Natural killer cell (primary cell): ENCODE measurements at regions not wholly inside any gene's neighbourhood (a gene's known extent, or its start where the extent isn't known, plus 50 kb on each side); places are given as distances from the start of the nearest gene placed in this dataset.

Experiments
- ATAC-seq, 3 donors: fragments of 150-1000 bp in 2 of 3; fragments of 200-7000 bp in 1 of 3; cut with Tn5 transposase; 1 replicate in 1 of 3; 2 replicates in 2 of 3; pipeline ENCODE4 v1.10.0; 2021; ENCODE audit warnings: mild to moderate bottlenecking in 2 of 3, moderate library complexity in 2 of 3
- DNase-seq, 2 donors: peaks; one replicate each; pipeline versions ENCODE4 v3.0.0 to v3.0.0-alpha.2; 2013 to 2021; ENCODE audit warnings: mixed read lengths in 1 of 2
- H3K27ac ChIP-seq: one replicate; pipeline ENCODE4 v1.5.1; 2013; ENCODE audit warnings: mild to moderate bottlenecking, low read length
- H3K27me3 ChIP-seq: one replicate; pipeline ENCODE4 v1.6.1; 2013; ENCODE audit warnings: low read length; ENCODE audit not compliant: control insufficient read depth, insufficient read depth
- H3K36me3 ChIP-seq: one replicate; pipeline ENCODE4 v1.6.1; 2013; ENCODE audit warnings: low read length; ENCODE audit not compliant: control insufficient read depth, insufficient read depth
- H3K4me1 ChIP-seq: one replicate; pipeline ENCODE4 v1.6.1; 2013; ENCODE audit warnings: low read length; ENCODE audit not compliant: control insufficient read depth, insufficient read depth
- H3K4me3 ChIP-seq: one replicate; pipeline ENCODE4 v1.5.1; 2013; ENCODE audit warnings: low read length
- H3K9me3 ChIP-seq: one replicate; pipeline ENCODE4 v1.6.1; 2013; ENCODE audit warnings: low read length; ENCODE audit not compliant: control insufficient read depth, insufficient read depth
- H3K27ac Mint-ChIP-seq, 2 donors: one replicate each; pipeline ENCODE4 v1.8.0; 2022; ENCODE audit warnings: mild to moderate bottlenecking in 2 of 2, mixed read lengths in 2 of 2, moderate library complexity in 1 of 2
- H3K27me3 Mint-ChIP-seq, 2 donors: one replicate each; pipeline ENCODE4 v1.8.0; 2022; ENCODE audit warnings: low read depth in 2 of 2, mixed read lengths in 2 of 2
- H3K36me3 Mint-ChIP-seq: one replicate; pipeline ENCODE4 v1.8.0; 2022; ENCODE audit warnings: mixed read lengths
- H3K4me1 Mint-ChIP-seq, 2 donors: one replicate each; pipeline ENCODE4 v1.8.0; 2022; ENCODE audit warnings: mixed read lengths in 2 of 2
- H3K4me3 Mint-ChIP-seq: one replicate; pipeline ENCODE4 v1.8.0; 2022; ENCODE audit warnings: mild to moderate bottlenecking, moderate library complexity, mixed read lengths
- H3K9me3 Mint-ChIP-seq, 2 donors: one replicate each; pipeline ENCODE4 v1.8.0; 2022; ENCODE audit warnings: mixed read lengths in 2 of 2
- CTCF ChIP-seq: fragments of 200-600 bp; IDR thresholded peaks from one replicate; pipeline ENCODE4 v1.8.0; 2022; ENCODE audit warnings: antibody characterized with exemption
- WGBS: methylation state at CpG from one replicate; pipeline ENCODE4 v1.1.7; 2013; ENCODE audit warnings: missing lambda C conversion rate; ENCODE audit not compliant: insufficient coverage; 5-methylcytosine and 5-hydroxymethylcytosine counted together
- intact Hi-C: fragments of 100-400 bp; cut with micrococcal nuclease; formaldehyde crosslinking; loops from one replicate; pipeline ENCODE4 v1.14.2; 2022

GRCh38 chr6:20008131-20008530 is 171.0 kb downstream of the ID4 start:
- no peaks in the 10 kb centered on the region for H3K36me3 Mint-ChIP-seq
- no peaks in the 10 kb centered on the region for H3K9me3 Mint-ChIP-seq
- peaks cover 17 to 65% of the 10 kb centered on the region in 2 donors for H3K27me3 Mint-ChIP-seq
- no peak for TF ChIP-seq CTCF
- no peaks in the 10 kb centered on the region for H3K4me1 Mint-ChIP-seq
- 42% methylated on average over 1 of the region's 1 CpG for WGBS
- H3K4me3 Mint-ChIP-seq: no peak overlapping the region
- Histone ChIP-seq H3K36me3 (no peaks in the 10 kb centered on the region), H3K4me1 (no peaks in the 10 kb centered on the region), H3K9me3 (no peaks in the 10 kb centered on the region), H3K27me3 (peaks cover 2% of the 10 kb centered on the region), H3K27ac (no peak overlapping the region), H3K4me3 (no peak overlapping the region)
- no peak for DNase-seq
- ATAC-seq: no peak
- intact Hi-C loops: no loop called here
- no peak overlapping the region for H3K27ac Mint-ChIP-seq

- Histone ChIP-seq H3K27me3 (peaks cover 2% of the 10 kb centered on the region), H3K36me3 (no peaks in the 10 kb centered on the region), H3K4me1 (no peaks in the 10 kb centered on the region), H3K9me3 (no peaks in the 10 kb centered on the region), H3K27ac (no peak overlapping the region), H3K4me3 (no peak overlapping the region)
- Mint-ChIP-seq H3K27ac (no peak overlapping the region), H3K27me3 (peaks cover 22 to 68% of the 10 kb centered on the region in 2 donors), H3K4me1 (no peaks in the 10 kb centered on the region), H3K36me3 (no peaks in the 10 kb centered on the region), H3K4me3 (no peak overlapping the region), H3K9me3 (no peaks in the 10 kb centered on the region)
- no peak for ATAC-seq
- intact Hi-C loops: no loop called here
- WGBS: 91% methylated on average over 13 of the region's 13 CpGs
- DNase-seq: no peak
- no peak for TF ChIP-seq CTCF
Measured at GRCh38 chr6:20013066-20013861, 176.1 kb downstream of the ID4 start.

GRCh38 chr6:20014508-20014907 is 177.3 kb downstream of the ID4 start:
- Histone ChIP-seq H3K27me3 (peaks cover 2% of the 10 kb centered on the region), H3K36me3 (no peaks in the 10 kb centered on the region), H3K4me3 (no peak overlapping the region), H3K9me3 (no peaks in the 10 kb centered on the region), H3K27ac (no peak overlapping the region), H3K4me1 (no peaks in the 10 kb centered on the region)
- no peak for TF ChIP-seq CTCF
- ATAC-seq (no peak), DNase-seq (no peak)
- no CpG with 5 or more reads among the region's 1 CpG for WGBS
- no peak overlapping the region for H3K4me3 Mint-ChIP-seq
- H3K36me3 Mint-ChIP-seq: no peaks in the 10 kb centered on the region
- H3K9me3 Mint-ChIP-seq: no peaks in the 10 kb centered on the region
- H3K27ac Mint-ChIP-seq: no peak overlapping the region
- peaks cover 26 to 69% of the 10 kb centered on the region in 2 donors for H3K27me3 Mint-ChIP-seq
- intact Hi-C loops: no loop called here
- H3K4me1 Mint-ChIP-seq: no peaks in the 10 kb centered on the region

GRCh38 chr6:20020526-20020925 is 183.4 kb downstream of the ID4 start:
- Mint-ChIP-seq H3K27ac (no peak overlapping the region), H3K9me3 (no peaks in the 10 kb centered on the region), H3K4me1 (peaks cover 26% of the 10 kb centered on the region in 2 donors), H3K27me3 (peaks cover 7 to 24% of the 10 kb centered on the region in 2 donors), H3K4me3 (no peak overlapping the region), H3K36me3 (no peaks in the 10 kb centered on the region)
- 100% methylated on average over 1 of the region's 1 CpG for WGBS
- Histone ChIP-seq H3K4me3 (no peak overlapping the region), H3K27ac (no peak overlapping the region), H3K9me3 (peaks cover 3% of the 10 kb centered on the region), H3K4me1 (peaks cover 26% of the 10 kb centered on the region), H3K27me3 (no peaks in the 10 kb centered on the region), H3K36me3 (no peaks in the 10 kb centered on the region)
- ATAC-seq: no peak
- intact Hi-C loops: no loop called here
- no peak for DNase-seq
- no peak for TF ChIP-seq CTCF
